NCI-H1930 (cell line): ENCODE measurements at regions not wholly inside any gene's neighbourhood (a gene's known extent, or its start where the extent isn't known, plus 50 kb on each side); places are given as distances from the start of the nearest gene placed in this dataset.

Experiments used
- DNase-seq, 2 experiments: peaks; one replicate each; lab custom pipeline; 2025; lab: John Stamatoyannopoulos, UW

DNA sequence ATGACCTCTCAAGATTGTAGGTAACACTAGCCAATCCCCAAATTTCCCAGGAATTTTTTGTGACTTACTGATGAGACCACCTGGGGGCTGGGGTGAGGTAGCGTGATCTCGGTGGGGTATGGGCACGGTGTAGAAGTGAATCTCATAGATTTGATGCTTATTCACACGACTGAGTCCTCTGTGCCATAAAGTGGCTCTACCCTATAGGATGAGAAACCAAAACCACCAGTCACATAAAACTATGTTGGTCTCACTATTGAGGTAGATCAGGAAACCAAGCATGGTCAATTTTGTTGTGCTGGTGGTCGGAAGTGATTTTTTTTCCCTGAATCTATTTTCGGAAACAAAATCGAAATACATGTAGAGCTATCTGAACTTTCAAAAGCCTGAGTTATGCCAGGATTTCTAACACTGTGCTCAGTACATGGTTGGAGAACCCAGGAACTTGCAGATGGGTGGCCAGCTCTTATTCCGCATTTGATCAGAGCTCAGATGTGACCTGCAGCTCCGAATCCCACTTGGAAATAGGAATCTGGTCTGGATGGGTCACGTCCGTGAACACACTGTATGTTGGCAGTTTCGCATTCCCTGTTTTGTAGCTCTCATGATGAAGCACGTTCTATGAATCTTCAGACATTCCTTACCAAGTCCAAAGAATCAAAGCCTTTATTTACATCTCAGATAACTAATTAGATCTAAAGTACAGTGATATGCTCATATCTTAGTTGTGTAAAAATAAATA lies 261.5 kb downstream of the KLF6 start:
- no peak for DNase-seq

DNA sequence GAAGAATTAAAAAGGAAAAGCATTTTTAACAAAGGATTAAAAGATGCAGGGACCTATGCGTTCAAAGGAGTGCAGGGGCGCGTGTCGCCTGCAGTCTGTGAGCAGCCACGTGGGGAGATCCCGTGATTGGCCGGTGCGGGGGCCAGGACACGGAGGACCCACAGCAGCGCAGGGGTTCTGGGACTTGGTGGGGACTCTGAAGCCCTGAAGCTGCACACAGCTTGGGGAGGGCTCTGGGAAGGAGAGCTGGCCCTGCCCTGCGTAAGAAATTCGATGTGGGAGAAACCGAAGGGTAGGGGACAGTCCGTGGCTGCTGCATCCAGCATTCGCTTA lies 268.1 kb downstream of the KLF6 start:
- DNase-seq = no peak

DNA sequence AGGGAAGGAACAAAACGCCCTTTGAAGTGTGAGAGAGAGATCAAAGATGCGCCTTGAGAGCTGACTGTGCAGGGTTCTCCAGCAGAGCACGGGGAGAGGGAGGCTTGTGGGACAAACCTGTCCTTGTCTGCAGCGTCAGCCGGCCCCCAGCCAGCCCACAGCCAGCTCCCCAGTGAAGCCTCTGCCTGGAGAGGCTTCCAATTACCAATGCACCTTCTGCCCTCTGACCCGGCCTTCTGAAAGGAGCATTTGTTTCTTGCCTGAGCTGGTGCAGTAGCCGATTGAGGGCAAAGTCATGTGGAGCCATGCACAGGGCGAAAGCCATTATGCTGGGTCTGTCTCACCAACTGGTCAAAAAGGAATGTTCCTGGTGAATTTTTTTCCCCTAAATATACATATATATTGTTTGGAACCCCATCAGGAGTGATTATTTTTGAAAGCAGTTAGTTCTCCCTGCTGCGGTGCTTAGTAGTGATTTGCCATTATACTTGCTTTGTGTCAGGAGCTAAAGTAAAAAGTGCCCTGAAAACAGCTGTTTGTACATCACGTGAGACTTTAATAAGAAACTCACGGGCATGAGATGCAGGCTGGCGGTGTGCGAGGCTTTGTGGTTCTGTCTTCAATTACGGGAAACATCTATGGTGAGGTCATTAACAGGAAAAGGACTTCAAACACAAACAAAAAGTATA lies 268.6 kb downstream of the KLF6 start:
- no peak for DNase-seq

DNA sequence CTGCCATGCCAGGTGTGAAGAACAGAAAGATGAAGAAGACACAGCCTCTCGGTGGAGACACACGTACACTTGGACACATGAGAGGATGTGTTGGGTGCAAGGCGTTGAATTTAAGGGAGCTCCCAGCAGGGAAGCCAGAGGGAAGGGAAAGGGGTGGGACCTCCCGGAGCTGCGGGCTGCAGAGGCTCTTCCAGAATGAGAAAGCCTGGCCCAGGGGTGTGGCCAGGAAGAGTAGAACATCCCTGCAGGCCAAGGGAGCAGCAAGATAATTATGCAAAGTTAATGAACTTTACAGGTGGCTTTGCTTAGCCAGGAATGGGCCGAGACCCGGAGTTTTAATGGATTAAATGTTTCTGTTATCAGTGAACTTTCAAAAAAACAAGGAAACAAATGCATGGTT lies 270.3 kb downstream of the KLF6 start:
- no peak for DNase-seq

DNA sequence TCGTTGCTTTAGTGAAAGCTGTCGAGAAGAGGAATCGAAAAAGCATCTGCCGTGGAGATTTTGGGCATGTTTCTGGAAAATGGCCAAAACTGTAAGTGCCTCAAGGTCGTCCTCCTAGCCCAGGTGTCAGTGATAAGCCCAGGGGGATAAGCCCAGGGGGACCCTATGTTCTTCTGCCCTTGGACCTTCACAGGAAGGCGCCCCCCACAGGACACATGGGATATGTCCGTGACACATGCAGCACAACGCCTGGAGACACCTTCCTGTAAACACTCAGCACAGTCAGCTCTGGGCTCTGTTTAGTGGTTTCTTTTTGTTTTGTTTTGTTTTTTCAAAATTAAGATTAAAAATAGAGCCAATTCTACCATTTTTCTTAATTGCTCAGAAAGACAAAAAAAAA lies 272.7 kb downstream of the KLF6 start:
- DNase-seq = no peak

DNA sequence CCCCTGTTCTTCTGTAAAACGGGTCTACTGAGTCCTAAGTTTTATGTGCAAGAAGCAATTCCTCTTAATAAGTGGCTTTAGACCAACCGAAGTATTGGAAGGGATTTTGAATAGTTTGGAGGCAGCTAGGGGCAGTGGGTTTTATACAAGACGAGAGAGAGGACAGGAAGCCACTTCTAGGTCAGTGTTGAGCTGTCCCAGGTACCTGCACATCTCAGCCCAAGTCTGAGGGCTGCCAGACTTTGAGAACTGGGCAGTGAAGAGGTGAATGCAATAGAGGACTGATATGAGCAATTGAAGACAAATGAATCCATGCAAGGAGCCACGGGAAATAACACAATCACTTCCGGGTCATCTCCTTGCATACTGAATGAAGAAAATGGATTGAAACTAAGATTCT lies 273.5 kb downstream of the KLF6 start:
- DNase-seq = no peak

DNA sequence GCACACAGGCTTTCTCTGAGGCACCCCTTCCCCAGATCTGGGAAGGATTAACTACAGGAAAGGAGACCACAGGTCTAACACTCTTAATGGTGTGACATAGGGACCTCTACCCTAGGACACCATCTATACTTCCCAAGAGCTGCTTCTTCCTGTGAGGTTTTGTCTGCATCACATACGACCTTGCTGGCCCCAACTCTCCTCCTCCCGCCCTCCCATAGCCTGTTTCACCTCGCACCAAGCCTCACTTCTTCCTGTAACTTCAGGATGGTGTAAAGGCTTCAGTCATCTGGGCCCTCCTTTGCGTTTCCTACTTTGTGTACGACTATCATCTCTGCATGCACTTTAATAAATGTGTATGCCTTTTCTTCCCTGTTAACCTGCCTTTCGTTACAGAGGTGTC lies 274.3 kb downstream of the KLF6 start:
- DNase-seq = no peak

DNA sequence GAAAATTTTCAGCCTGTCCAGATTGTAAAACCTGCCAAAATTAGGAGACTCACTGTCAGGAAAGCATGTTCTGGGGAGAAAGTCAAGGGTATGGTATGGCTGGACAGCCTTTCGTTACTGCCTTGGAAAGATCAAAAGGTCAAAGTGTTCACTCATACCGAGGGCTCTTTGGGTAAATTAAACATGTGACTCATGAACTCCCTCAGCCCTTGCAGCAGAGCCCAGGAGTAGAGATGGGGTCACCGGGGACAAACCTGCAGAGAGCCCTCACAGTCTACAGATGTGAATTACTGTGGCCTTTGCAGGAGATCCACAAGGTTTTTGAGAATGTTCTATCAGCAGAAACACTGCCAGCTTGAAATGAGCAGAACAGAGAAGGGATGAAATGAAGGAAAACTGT lies 275.7 kb downstream of the KLF6 start:
- no peak for DNase-seq

DNA sequence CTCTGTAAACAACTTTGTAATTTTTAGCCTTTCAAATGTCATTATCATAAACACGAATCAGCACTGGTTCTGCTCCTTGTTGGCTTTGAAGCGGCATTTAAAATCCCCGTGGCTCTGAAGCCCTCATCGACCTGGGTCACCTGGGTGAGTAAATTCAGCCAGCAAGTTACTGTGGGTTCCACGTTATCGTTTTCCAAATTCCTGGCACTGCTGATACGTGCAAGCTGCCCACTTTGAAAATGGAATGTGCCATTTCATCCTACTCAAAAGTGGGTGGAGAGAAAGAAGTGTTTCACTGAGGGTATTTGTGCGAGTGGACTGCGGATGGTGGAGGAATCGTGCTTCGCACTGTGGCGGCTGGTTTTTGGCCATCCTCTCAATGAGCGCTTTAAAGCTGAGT lies 281.7 kb downstream of the KLF6 start:
- no peak for DNase-seq

DNA sequence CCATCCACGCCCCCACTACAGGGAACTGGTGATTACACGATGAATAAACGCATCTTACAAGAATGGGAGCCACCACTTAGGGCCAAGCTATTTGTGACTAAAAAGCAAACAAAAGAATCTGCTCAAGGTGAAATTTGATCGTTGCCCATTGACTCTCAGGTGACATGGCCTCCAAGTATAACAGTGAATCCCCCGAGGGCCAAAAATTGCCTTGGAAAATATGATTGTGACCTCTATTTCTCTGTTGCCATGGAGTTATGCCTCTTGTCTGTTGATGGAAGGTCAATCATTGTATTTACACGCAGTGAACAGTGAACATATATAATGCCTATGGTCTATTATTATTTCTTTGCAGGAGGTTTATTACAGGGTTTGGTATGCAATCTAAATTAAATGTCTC lies 282.3 kb downstream of the KLF6 start:
- DNase-seq = no peak

DNA sequence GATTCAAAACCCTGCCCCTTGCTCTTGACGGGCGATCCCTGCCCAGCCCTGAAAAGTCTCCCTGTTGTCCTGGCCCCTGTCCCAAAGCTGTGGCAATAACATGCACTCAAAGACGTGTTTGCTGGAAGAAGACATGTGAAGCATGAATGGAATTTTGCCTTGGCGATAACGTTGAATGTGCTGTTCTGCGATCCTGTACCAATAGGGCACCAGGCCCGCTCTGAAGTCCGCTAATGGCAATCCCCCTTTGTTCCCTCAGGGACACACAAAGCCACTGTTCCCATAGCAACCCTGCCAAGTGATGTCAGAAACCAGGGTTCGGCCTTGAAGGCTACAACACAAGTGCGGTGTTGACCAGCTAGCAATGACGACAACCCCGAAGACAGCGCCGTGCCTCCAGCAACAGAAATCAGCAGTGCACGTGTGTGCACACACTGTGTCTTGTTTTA lies 284.6 kb downstream of the KLF6 start:
- peak; percentile 24 to 39 for DNase-seq

DNA sequence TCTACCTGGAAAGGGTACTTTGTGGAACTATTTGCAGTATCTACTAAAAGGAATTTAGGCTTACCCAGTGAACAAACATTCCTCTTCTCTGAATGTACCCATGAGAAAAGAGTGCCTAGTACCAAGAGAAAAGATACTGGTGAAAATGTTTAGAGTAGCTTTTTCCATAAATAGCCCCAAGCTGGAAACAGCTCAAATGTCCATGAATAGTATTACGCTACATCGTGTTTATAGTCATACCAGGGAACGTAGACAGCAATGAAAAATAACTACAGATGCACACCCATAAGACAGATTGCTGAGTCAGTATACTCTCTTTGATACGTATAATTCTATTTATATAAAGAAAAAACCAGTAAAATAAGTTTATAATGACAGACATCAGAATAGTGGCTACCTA lies 285.9 kb downstream of the KLF6 start:
- no peak for DNase-seq

DNA sequence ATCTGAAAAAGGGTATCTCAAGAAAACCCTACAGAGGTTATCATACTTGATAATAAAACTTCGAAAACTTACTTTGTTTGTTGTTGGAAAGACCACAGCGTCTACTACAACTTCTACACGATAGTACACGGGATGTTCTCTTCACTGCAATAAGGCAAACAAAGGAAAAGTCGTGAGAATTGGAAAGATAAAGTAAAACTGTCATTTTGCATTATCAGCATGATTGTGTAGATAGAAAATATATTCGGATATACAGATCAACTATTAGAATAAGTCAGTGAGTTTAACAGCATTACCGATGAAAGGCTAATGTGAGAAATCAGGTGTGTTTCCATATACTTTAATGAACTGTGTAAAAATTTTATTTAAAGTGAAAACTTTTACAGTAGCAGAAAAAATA lies 287.4 kb downstream of the KLF6 start:
- DNase-seq = no peak

DNA sequence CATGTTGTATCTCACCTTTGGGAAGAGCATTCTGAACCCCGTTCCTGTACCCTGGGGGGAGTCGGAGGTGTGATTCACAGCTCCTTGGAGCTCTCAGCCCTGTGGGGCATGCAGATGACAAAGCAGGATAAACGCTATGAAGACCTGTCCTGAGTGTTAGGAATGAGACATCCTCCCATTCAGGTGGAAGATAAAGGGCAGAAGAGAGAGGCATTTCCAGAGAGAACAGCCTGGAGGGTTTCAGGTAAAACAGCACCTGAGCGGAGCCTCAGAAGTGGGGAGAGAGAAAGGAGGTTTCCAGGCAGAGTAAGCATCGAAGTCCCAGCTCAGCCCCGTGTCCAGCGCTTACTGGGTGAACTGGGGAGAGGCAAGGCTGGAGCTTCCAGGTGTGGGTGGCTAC lies 288.9 kb downstream of the KLF6 start:
- no peak for DNase-seq

DNA sequence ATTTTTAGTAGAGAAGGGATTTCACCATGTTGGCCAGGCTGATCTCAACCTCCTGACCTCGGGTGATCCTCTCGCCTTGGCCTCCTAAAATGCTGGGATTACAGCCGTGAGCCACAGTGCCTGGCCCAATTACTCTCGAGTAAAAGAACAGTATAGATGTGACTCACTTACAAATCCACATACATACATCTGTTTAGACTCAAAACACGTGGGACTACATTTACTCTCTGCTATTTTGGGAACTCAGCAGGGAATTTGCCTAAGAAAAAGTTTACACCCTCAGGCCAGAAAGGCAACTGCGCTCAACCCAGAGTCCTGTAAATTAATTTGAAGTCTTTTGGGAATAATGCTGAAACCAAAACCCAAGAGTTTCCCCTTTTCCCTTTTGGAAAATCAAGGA lies 289.7 kb downstream of the KLF6 start:
- no peak for DNase-seq

DNA sequence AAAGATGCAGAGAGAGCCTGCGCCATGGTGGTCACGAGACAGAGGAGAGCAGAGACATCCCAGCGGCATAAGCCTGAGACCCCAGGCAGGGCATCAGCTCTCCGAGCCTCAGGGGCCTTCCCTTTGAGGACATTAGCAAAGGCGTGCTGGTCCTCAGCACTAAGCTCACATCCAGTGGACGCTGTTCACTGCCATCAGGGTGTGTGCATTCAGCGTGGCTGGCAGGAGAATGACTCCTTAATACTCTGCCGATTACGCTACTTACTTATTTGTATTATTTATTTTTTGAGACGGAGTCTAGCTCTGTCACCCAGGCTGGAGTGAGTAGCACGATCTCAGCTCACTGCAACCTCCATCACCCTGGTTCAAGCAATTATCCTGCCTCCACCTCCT lies 290.2 kb downstream of the KLF6 start:
- no peak for DNase-seq

DNA sequence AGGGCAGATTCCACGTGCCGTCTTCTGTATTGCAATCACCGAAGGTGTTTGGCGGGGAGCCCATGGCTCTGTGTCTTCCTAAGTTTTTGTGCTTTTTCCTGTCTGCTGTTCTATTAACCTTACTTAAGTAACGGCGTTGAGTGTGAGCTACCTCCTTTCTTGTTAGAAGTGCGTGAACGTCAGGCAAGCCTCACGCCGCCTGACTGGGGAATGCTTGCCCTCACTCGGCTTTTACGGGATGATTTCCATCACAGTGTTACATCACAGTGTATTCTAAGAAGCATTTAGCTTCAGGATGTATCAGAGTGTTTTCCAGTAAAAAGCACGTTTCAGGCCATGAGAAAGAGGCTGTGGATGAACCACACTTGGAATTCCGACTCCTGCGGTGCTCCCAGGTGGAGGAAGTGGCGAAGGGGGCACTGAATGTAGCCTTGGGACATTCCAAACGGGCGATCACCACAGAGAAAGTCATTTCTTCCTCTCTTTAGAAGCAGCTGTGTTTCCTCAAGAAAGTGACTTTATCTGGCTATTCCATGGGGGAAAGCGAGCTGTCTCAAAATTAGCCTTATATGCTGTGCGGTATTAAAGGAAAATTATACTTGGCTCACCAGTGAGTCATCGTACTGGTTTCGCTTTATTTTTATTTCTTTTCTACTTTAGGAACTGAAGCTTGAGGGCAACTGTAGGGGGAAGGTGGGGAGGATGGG lies 290.7 kb downstream of the KLF6 start:
- no peak for DNase-seq

DNA sequence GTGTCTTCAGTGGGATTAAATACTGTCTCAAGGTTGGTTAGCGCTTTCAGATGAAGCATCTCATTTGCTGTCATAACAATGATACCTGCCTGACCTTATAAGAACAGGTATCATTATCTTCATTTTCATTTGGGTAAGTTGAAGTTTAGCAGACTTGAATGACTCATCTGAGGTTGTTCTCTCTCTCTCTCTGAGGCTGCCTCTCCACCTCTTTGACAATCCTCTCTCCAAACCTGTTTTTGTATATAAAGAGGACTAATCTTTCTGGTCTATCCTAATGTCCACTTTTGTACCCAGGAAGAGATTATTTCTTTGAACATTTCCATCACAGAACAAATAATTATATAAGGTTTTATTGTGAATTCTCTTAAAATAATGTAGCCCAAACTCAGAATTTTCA lies 291.4 kb downstream of the KLF6 start:
- DNase-seq = no peak

DNA sequence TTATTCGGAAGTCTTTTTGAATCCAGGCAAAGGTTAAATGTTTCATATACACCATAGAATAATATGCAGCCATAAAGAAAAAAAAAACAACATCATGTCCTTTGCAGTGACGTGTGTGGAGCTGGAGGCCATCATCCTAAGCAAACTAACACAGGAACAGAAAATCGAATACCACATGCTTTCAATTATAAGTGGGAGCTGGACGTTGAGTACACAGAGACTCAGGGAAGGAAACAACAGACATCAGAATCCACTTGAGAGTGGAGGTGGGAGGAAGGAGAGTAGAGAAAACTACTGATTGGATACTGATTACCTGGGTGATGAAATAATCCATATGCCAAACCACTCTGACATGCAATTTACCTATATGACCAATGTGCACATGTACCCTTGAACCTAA lies 293.4 kb downstream of the KLF6 start:
- DNase-seq = no peak

DNA sequence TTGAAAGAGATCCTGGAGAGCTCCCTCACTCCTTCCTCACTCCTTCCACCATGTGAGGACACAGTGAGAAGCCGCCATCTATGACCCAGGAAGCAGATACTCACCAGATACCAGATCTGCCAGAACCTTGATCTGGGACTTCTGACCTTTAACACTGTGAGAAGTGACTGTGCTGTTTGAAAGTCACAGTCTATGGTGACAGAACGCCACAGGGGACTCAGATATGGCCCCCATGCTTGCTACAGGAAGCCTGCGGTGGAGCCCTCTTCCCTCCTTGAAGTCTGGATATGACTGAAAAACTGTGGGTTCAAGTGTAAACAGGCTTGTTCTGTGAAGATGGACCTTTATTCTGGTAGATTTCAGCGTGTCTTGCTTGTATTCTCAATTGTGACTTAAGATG lies 297.8 kb downstream of the KLF6 start:
- no peak for DNase-seq

DNA sequence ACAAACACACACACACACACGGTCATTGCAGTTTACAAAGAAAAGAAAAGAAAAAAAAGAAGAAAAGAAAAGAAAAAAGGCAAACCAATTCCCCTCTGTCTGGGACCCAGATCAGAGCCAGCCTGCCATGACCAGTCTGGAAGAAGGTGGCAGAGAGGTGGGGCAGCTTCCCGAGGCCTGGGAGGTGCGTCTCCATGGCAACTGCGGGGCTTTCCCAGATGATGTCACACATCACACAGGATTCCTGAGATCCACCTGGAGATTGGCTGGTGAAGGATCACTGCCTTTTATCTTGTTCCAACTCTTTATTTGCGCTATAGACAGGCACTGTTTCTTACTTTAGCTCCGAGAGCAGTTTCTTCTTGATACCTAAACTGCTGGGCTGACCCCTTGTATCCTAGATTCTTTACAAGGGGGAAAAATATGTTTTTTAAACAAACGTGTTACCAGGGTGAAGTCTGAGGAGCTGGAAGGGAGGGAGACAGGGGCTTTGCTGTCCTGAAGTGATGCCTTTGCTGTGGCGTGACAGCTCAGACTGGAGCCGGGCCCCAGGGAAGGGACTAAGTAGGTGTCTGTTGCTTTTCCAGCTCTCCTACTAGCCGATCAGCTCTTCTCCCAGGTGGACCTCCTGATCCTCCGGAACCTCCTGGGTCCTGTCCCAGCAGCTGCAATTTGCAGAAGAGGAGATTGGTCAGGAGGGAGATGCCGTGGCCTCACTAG lies 298.5 kb downstream of the KLF6 start:
- DNase-seq = no peak

DNA sequence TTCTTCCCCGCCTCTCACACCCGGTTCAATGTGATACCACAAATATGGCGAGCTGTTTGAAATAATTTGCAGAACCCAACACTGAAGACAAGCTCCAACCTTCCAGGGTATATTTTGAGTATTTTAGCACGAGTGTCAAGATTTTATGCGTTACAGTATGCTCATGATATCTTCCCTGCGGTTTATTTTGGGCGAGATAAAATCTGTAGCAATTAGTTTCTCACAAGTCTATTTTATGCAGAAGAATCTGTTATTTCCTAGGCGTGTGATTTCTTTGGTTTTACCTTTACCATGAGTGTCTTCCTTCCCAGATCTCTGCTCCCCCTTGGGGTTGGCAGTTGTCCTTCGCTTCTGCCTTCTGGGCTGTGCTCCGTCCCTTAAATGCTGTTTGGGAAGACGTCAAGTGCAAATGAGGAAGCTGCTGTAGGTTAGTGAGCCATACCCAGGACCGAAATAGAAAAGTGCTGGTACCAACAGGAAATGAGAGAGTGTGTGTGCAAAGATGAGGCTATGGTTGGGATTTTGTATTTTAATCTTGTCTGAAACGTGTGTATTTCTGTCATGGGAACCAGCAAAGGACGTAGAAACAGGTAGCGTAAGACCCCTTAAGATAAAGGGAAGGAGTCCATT lies 299.8 kb downstream of the KLF6 start:
- DNase-seq = no peak
